GM12873 (cell line): ENCODE measurements at regions not wholly inside any gene's neighbourhood (a gene's known extent, or its start where the extent isn't known, plus 50 kb on each side); places are given as distances from the start of the nearest gene placed in this dataset.
A peak's percentile ranks its signal among the peaks of the same experiment; 100 is the strongest.

Source experiments
- TF ChIP-seq, protein P1 (sequence below): IDR thresholded peaks from 2 replicates; pipeline ENCODE4 v1.5.1; 2012; ENCODE audit warnings: low read depth, mild to moderate bottlenecking, moderate library complexity, low read length, control low read depth; ENCODE audit not compliant: insufficient read depth; ENCODE audit errors: missing control alignments

GRCh38 chr1:181142096-181142958 lies 53.8 kb downstream of the IER5 start:
- TF ChIP-seq, protein P1, sequence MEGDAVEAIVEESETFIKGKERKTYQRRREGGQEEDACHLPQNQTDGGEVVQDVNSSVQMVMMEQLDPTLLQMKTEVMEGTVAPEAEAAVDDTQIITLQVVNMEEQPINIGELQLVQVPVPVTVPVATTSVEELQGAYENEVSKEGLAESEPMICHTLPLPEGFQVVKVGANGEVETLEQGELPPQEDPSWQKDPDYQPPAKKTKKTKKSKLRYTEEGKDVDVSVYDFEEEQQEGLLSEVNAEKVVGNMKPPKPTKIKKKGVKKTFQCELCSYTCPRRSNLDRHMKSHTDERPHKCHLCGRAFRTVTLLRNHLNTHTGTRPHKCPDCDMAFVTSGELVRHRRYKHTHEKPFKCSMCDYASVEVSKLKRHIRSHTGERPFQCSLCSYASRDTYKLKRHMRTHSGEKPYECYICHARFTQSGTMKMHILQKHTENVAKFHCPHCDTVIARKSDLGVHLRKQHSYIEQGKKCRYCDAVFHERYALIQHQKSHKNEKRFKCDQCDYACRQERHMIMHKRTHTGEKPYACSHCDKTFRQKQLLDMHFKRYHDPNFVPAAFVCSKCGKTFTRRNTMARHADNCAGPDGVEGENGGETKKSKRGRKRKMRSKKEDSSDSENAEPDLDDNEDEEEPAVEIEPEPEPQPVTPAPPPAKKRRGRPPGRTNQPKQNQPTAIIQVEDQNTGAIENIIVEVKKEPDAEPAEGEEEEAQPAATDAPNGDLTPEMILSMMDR, result peak; percentile 93

- TF ChIP-seq, protein P1, result no peak
Measured at GRCh38 chr1:181143102-181143859, 54.8 kb downstream of the IER5 start.

- TF ChIP-seq, protein P1, result no peak
Measured at GRCh38 chr1:181144238-181144637, 55.7 kb downstream of the IER5 start.

DNA sequence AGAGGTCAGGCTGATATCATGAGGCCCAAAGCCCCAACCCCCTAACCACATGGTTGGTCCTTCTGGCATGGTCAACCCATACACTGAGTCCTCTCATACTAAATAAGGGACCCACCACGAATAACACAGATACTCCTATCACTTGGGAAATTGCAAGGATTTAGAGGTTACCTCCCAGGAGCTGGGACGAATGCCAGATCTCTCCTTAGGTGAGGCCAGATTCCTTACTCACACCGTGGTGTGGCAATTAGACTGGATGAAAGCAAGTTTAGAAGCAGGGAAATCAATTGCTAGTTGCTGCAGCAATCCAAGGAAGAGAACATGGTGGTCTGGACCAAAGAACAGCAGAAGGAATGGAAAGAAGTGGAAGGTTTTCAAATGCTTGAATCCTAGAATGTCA lies 60.1 kb downstream of the IER5 start:
- TF ChIP-seq, protein P1, result no peak

DNA sequence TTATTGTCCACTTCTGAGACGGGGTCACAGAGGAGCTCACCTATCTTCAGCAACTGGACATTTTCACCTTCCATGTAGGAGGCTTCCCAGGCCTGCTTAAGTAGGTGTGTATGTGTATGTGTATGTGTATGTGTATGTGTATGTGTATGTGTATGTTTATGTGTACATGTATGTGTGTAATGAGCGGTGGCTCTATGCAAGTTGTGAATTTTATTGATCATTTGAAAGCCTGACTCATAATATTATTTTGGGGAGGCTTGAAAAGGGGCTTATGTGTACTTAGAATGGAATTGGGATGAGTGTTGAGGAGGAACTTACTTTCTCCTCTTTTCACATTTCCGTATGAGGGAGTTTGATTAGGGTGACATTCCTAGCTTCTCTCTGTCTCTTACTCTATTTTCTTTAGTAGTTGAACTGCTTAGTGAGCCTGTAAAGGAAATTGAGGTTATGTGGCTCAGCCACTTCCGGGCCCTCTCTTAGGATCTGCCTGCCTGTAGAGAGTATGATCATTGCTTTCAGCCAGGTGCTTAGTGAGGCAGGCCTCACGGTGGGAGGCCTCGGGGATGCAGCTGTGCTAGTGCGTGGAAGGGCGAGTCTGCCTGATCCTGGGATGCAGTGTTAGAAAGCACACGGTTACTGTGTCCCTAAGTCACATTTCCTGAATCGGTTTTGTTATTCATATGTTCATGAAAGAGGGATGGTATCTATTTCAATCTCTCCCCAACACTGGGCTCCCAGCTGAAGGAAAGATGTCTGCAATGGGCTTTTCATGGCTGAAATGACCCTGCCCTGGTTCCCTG lies 61.0 kb downstream of the IER5 start:
- TF ChIP-seq, protein P1, result no peak

DNA sequence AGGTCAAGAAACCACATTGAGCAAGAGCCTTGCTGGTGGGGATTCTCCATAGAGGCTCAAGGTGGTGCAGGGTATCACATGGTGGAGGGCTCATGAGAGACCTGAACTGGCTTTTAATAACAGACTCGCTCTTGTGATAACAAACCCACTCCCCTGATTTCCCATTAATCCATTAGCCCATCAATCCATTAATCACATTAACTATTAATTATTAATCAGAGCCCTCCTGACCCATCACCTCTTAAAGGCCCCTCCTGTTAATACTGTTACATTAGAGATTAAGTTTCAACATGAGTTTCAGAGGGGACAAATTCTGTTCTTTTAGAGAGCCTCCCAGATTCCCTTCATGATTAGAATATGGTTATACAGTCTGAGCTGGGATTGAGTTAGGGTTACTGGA lies 61.8 kb downstream of the IER5 start:
- TF ChIP-seq, protein P1, result no peak
